ENCODE measurements at regions not wholly inside any gene's neighbourhood (a gene's known extent, or its start where the extent isn't known, plus 50 kb on each side); places are given as distances from the start of the nearest gene placed in this dataset.

- no peaks in the 10 kb centered on the region for H3K36me3 ChIP-seq (ENCODE audit: control insufficient read depth in 2 of 2, extremely low read depth in 1 of 2, insufficient read depth in 2 of 2, low read length in 2 of 2)
- no peaks in the 10 kb centered on the region for H3K27me3 ChIP-seq (ENCODE audit: control insufficient read depth in 2 of 2, insufficient read depth in 2 of 2, low read length in 2 of 2)
- DNase-seq (ENCODE audit: low read depth, low spot score) (no peak), FAIRE-seq (no peak)
- ChIA-PET CTCF (no interaction called here), POLR2A (no interaction called here)
- no peaks in the 10 kb centered on the region for H3K4me1 ChIP-seq (ENCODE audit: control insufficient read depth, extremely low read depth, insufficient read depth, low read length)
- no peak overlapping the region for H3K9ac ChIP-seq (replicated peaks; ENCODE audit: extremely low read depth, insufficient read depth, low read length)
- no peaks in the 10 kb centered on the region for H3K79me2 ChIP-seq (ENCODE audit: control insufficient read depth, insufficient read depth, low read length)
- H3K4me3 ChIP-seq (replicated peaks in 1 of 3; ENCODE audit: insufficient read depth in 1 of 3, low read depth in 1 of 3, low read length in 3 of 3): no peak overlapping the region
- H3K9me3 ChIP-seq (replicated peaks; ENCODE audit: control insufficient read depth, insufficient read depth, low read length): peaks cover 8% of the 10 kb centered on the region
- H3K9me1 ChIP-seq (replicated peaks; ENCODE audit: control insufficient read depth, extremely low read depth, insufficient read depth, low read length): no peaks in the 10 kb centered on the region
- H2AFZ ChIP-seq (ENCODE audit: low read depth, low read length): no peak overlapping the region
- H3K4me2 ChIP-seq (ENCODE audit: insufficient read depth, low read length): no peak overlapping the region
- dilution Hi-C loops (cut with MboI; ENCODE audit: extremely low pct_ligation_motif_present, low sequenced_read_pairs): no loop called here
- no TSS peak for BruUV-seq (replicated peaks)
- TF ChIP-seq FOS (IDR thresholded peaks at IDR 0.05; ENCODE audit: borderline replicate concordance, insufficient read depth, low read length): no peak
- TF ChIP-seq MYC (IDR thresholded peaks at IDR 0.05; ENCODE audit: low read depth, low read length): no peak
- TF ChIP-seq POLR2A (IDR thresholded peaks at IDR 0.05; ENCODE audit: low read depth, low read length): no peak
- TF ChIP-seq POLR2AphosphoS5 (IDR thresholded peaks at IDR 0.05; ENCODE audit: insufficient read depth, low read depth, low read length): no peak
- no peak for TF ChIP-seq JUN (IDR thresholded peaks at IDR 0.05; ENCODE audit: borderline replicate concordance, insufficient read depth, insufficient read length, low read depth)
- TF ChIP-seq CTCF (IDR thresholded peaks at IDR 0.05; ENCODE audit: extremely low read depth in 1 of 2, insufficient read depth in 1 of 2, low read depth in 1 of 2, low read length in 2 of 2): no peak
- no peak for TF ChIP-seq GATA2 (IDR thresholded peaks at IDR 0.05; ENCODE audit: insufficient read depth, insufficient read length, low read depth, low read length)
- TF ChIP-seq EZH2 (IDR thresholded peaks at IDR 0.05; ENCODE audit: borderline replicate concordance, low read depth, low read length, severe bottlenecking): no peak
- TF ChIP-seq, protein P1, sequence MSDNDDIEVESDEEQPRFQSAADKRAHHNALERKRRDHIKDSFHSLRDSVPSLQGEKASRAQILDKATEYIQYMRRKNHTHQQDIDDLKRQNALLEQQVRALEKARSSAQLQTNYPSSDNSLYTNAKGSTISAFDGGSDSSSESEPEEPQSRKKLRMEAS (IDR thresholded peaks at IDR 0.05; ENCODE audit: insufficient read depth, insufficient read length): no peak
- no peak overlapping the region for H3K27ac ChIP-seq (ENCODE audit: insufficient read depth, low read depth, low read length)
- intact Hi-C loops (cut with micrococcal nuclease): no loop called here
- H4K20me1 ChIP-seq (replicated peaks; ENCODE audit: control insufficient read depth, extremely low read depth, insufficient read depth, low read length): no peaks in the 10 kb centered on the region
Observed at GRCh38 chr13:21970172-21970571, 299.3 kb downstream of the FGF9 start.

Measured in endothelial cell of umbilical vein (primary cell).